Putamen (tissue), 1 donor: ENCODE measurements at regions not wholly inside any gene's neighbourhood (a gene's known extent, or its start where the extent isn't known, plus 50 kb on each side); places are given as distances from the start of the nearest gene placed in this dataset.

Source experiments
- DNase-seq: peaks from one replicate; pipeline ENCODE4 v3.0.0-alpha.2; 2016; ENCODE audit warnings: low spot score

- DNase-seq, result no peak
Observed at GRCh38 chr2:100222844-100223243, 80.5 kb upstream of the AFF3 start.

GRCh38 chr2:100218552-100218951, 76.2 kb upstream of the AFF3 start:
- no peak for DNase-seq

DNA sequence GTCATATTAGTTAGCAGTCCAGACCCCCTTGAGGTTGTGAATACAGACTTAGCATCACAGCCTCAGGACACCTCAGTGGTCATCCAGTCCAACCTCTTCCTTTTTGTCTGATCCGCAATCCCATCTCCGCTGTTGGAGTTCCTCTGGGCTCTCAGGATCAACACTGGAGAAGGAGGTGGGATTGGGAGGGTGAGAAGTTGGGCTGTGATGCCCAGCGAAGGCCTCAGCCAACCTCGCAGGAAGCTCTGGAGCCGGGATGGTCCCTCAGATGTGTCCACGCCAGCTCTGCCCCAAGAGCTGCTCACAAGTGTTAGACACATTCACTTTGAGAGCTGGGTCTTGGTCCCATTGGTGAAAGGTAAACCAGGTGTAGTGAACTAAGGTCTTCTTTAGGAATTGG, 74.9 kb upstream of the AFF3 start:
- DNase-seq, result no peak

GRCh38 chr2:100216015-100216414, 73.6 kb upstream of the AFF3 start:
- DNase-seq, result no peak

- DNase-seq, result no peak
Observed at GRCh38 chr2:100215371-100215770, 73.0 kb upstream of the AFF3 start.

GRCh38 chr2:100214265-100214971, 72.0 kb upstream of the AFF3 start:
- DNase-seq, result no peak

DNA sequence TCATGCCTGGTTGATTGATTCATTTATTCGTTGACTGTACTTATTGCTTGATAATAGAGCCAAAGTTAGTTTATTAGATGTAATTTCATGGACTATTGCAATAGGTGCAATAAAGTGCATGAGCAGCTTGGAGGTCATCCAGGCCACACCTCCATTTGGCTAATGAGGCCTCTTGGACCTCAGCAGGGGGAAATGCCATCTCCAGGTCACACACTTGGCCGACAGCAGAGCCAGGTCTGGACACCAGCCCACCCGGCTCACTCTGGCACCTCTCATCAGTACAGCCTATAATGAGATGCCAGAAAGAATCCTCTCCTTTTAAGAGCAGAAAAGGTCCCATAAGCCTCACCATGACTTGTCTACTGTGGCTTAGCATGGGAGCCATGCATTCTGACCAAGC, 71.2 kb upstream of the AFF3 start:
- no peak for DNase-seq

DNA sequence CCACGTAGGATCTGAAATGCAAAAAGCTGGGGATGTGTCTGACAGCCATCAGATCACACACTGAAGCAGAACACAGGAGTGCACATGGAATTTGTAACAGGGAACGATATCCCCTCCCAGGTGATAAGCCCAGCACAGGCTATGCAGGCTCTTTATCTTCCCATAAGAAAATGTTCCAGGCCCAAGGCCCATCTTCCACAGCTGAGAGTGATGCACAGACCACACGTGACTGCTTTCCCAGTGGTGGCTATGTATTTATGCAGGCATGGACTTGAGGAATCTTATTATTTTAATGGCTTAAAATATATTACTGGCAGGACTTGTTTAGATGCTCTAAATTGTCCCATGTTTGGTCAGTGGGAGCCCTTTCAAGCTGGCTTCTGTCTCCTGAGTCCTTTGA, 70.5 kb upstream of the AFF3 start:
- no peak for DNase-seq

DNA sequence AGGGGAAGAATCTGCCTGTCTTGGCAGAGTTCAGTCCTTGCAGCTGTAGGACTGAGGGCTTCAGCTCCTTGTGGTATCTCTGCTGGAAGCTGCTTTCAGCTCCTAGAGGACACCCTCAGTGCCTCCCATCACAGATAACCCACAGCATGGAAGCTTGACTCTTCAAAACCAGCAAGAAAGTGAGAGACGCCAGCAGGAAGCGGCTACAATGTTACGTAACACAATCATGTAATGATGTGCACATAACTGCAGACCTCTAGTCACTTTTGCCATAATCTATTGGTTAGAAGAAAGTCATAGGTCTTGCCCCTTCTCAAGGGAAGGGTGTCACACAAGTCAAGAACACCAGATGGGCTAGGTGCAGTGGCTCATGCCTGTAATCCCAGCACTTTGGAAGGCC, 69.1 kb upstream of the AFF3 start:
- DNase-seq, result no peak

- no peak for DNase-seq
Observed at GRCh38 chr2:100208141-100208770, 65.9 kb upstream of the AFF3 start.

- no peak for DNase-seq
Observed at GRCh38 chr2:100207411-100207885, 65.1 kb upstream of the AFF3 start.

- no peak for DNase-seq
Observed at GRCh38 chr2:100206731-100207255, 64.4 kb upstream of the AFF3 start.

DNA sequence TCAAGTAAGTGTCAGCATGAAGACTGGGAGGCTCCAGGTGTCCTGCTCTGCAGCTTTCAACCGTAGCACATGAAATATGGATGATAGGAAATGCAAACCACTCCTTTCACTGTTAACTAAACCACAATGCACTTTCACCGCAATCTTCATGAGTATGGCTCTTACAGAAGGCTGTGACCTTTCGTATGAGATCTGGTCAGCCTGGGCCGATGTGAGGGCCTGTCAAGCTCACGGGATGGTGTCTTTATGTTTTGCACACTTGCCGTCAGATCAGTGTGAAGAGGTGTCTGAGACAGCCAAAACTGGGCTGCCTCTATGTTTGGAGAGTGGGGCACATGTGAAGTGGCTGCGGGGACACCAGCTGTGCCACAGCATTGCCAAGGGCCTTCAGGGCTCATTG, 62.8 kb upstream of the AFF3 start:
- DNase-seq, result no peak

DNA sequence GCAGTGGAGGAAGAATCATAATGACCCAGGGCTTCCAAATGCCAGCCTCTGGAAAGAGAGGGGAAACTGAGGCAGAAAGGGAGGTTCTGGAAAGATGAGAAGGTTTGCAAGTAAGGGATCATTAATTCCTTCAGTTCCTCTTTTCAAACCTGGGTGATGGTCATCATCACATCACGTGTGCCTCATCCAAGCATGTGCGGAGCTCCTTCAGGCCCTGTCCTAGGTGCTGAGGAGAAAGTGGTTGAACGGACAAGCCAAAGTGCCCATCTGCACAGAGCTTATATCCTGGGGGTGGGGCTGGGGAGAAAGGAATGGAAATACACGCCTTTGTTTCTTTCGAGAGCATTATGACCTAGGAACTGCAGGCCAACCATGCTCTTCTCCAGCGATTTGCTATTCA, 60.2 kb upstream of the AFF3 start:
- DNase-seq, result no peak

DNA sequence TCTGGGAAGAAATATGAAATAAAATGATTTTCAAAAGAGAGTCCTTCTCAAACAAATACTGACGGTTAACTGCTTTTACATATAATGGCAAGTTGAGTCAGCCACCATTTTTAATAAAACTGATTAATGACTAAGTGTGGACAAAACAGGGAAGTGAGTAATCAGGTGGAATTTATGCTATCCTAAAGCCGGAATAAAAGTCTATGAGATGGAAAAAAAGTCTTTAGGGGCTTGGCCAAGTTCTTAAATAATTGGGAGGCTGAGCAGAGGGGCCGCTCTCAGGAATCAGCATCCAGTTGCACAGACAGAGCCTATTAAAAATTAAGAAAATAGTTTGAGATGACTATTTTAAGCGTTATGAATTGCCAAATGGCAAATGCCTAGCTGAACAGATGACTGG, 58.6 kb upstream of the AFF3 start:
- DNase-seq, result no peak

GRCh38 chr2:100199421-100199820, 57.0 kb upstream of the AFF3 start:
- no peak for DNase-seq

DNA sequence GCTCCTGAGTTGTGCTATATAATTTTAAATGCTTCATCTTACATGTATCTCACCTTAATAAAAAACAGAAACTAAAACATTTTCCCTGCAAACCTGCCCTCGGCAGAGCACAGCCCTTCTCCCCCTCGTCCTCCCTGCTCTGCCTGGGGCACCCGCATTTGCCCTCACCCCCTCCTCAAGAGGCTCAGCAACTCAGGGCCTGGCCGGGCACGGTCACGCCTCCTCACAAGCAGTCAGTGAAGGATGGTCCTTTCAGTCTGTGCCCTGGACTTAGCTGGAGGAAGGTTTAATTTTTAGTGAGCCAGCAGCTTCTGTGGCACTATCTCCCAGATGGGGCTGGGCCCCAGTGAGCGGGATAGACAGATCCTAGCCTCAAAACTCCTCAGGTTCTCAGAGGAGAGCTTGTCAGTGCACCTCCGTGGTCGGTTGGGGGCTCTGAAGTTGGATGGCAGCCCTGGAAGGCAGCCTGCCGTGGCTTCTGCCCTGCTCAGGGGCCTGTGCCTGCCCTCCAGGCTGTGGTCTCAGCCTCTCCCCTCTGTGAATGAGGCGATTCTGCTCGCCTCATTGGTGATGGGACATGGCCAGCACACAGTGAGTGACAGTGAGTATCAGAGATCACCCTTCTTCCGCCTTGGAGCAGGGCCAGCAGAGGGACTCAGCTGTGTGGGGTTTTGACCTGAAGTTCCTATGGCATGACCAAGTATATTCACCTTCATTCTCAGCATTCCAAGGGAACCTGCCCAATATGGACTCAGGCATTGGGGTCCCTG, 56.3 kb upstream of the AFF3 start:
- DNase-seq, result no peak

GRCh38 chr2:100197631-100198153, 55.3 kb upstream of the AFF3 start:
- peak; percentile 14 for DNase-seq

- no peak for DNase-seq
Observed at GRCh38 chr2:100196786-100197494, 54.5 kb upstream of the AFF3 start.

DNA sequence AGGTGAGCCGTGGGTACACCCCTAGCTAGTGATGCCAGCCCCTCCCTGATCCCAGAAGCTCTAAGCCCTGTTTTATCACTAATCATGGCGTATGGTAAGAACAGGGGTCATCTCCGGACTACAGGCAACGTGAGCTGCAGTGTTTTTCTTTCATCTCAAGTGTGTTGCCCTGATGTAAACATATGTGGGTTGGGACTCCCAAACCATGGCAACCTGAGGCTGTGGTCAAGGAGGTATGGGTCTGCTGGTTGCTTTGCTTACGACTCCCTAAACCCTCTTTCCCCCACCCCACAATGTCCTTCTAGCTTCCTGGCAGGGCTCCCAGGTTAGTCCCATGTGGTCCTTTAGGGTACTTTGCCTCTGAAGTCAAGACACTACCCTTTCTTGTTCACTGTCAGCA, 53.6 kb upstream of the AFF3 start:
- DNase-seq, result no peak

DNA sequence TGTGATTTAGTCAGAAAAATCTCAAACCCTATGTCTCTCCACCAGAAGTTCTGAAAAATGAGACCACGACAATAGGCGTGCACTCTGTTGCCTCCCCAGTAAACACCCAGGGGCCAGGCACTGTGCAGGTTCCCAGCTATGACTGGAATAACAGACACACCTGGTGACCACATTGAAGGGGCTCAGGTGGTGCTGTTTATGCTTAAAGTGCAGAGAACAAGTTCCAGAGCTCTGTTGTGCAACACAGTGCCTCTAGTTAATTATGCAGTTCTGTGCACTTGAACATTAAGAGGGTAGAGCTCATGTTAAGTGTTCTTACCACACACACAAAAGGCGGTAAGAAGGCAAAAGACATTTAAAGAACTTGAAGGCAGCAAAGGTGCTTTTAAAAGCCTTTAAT, 52.6 kb upstream of the AFF3 start:
- no peak for DNase-seq

- no peak for DNase-seq
Observed at GRCh38 chr2:100193291-100193710, 50.9 kb upstream of the AFF3 start.
